Gastroesophageal sphincter (tissue), 4 donors: ENCODE measurements at regions not wholly inside any gene's neighbourhood (a gene's known extent, or its start where the extent isn't known, plus 50 kb on each side); places are given as distances from the start of the nearest gene placed in this dataset.
A peak's percentile ranks its signal among the peaks of the same experiment; 100 is the strongest.
"Not testable (repeated sequence)": the region's sequence is repeated elsewhere in the genome, so short reads cannot be mapped to it uniquely, and the experiment has no call there.

Source experiments
- ATAC-seq: fragments of 150-250 bp; one replicate; pipeline ENCODE4 v1.9.1; 2016; ENCODE audit warnings: mild to moderate bottlenecking, moderate library complexity
- H3K27ac ChIP-seq, 4 donors: fragments of 200-600 bp; sonication (generic) in 3 of 4; 1 replicate in 3 of 4; 2 replicates in 1 of 4; pipeline ENCODE4 v1.5.1; 2016 to 2019
- H3K27me3 ChIP-seq: fragments of 200-600 bp; sonication (generic); one replicate; pipeline ENCODE4 v1.5.1; 2019
- H3K36me3 ChIP-seq, 2 donors: fragments of 200-600 bp; sonication (generic); one replicate each; pipeline ENCODE4 v1.5.1; 2019; ENCODE audit warnings: control low read depth in 1 of 2
- H3K4me1 ChIP-seq, 3 donors: fragments of 200-600 bp; sonication (generic); 1 replicate in 2 of 3; 2 replicates in 1 of 3; pipeline ENCODE4 v1.5.1; 2016 to 2019; ENCODE audit warnings: control low read depth in 2 of 3
- H3K4me3 ChIP-seq, 2 donors: fragments of 200-600 bp; sonication (generic); one replicate each; pipeline ENCODE4 v1.5.1; 2019; ENCODE audit warnings: mild to moderate bottlenecking in 1 of 2, moderate library complexity in 1 of 2
- H3K9me3 ChIP-seq, 3 donors: fragments of 200-600 bp; sonication (generic); one replicate each; pipeline ENCODE4 v1.5.1; 2017 to 2019; ENCODE audit warnings: control low read depth in 2 of 3
- CTCF ChIP-seq, 4 experiments: fragments of 200-600 bp in 2 of 4; fragments of 450-650 bp in 2 of 4; sonication (generic) in 1 of 4; IDR thresholded peaks; one replicate each; pipeline ENCODE4 v1.5.1; 2017 to 2019; ENCODE audit warnings: antibody characterized with exemption in 4 of 4, mild to moderate bottlenecking in 2 of 4, moderate library complexity in 2 of 4
- EP300 ChIP-seq: sonication (generic); formaldehyde crosslinking; IDR thresholded peaks from one replicate; pipeline ENCODE4 v1.6.1; 2017; ENCODE audit warnings: antibody characterized with exemption, mild to moderate bottlenecking
- POLR2A ChIP-seq, 2 donors: fragments of 450-650 bp; IDR thresholded peaks; one replicate each; pipeline ENCODE4 v1.6.1; 2017; ENCODE audit warnings: antibody characterized with exemption in 2 of 2, mild to moderate bottlenecking in 2 of 2, moderate library complexity in 1 of 2
- POLR2AphosphoS5 ChIP-seq: sonication (generic); formaldehyde crosslinking; IDR thresholded peaks from one replicate; pipeline ENCODE4 v1.6.1; 2017; ENCODE audit warnings: antibody characterized with exemption
- WGBS, 2 donors: methylation state at CpG; one replicate each; pipeline ENCODE4 v1.1.5; 2018; ENCODE audit warnings: low coverage in 1 of 2; 5-methylcytosine and 5-hydroxymethylcytosine counted together

DNA sequence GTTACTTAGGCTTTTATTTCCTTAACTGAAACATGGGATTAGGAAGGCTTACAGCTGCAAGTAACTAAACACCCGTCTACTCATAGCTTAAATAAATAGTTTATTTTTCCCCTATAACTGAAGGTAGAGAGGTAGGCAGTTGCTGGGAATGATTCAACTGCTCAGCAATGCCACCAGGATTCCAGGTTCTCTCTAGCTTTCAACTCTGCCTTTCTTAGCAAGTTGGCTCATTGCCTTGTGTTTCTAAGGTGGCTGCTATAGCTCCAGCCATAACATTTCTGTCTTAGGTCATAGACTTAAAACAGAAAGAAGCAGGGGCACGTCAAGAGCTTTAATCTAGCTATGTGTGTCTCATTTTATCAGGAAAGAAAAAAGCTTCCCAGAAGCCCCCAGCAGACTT is 103.7 kb upstream of the MDM1 start:
- ATAC-seq, result no peak
- Histone ChIP-seq H3K4me3 (no peak overlapping the region), H3K27me3 (no peaks in the 10 kb centered on the region), H3K36me3 (no peaks in the 10 kb centered on the region), H3K27ac (peak overlapping the region in 1 of 4 donors; percentile 21), H3K4me1 (no peaks in the 10 kb centered on the region), H3K9me3 (peaks cover 0 to 6% (median 0%) of the 10 kb centered on the region in 3 donors)
- no peak for TF ChIP-seq POLR2AphosphoS5
- no peak for TF ChIP-seq POLR2A (IDR thresholded peaks at IDR 0.05)
- TF ChIP-seq EP300, result no peak
- TF ChIP-seq CTCF (IDR thresholded peaks at IDR 0.05), result no peak
- WGBS, 2 donors, result 43% methylated on average over 2 of the region's 2 CpGs; no CpG with 5 or more reads in 1 of the 2 donors

DNA sequence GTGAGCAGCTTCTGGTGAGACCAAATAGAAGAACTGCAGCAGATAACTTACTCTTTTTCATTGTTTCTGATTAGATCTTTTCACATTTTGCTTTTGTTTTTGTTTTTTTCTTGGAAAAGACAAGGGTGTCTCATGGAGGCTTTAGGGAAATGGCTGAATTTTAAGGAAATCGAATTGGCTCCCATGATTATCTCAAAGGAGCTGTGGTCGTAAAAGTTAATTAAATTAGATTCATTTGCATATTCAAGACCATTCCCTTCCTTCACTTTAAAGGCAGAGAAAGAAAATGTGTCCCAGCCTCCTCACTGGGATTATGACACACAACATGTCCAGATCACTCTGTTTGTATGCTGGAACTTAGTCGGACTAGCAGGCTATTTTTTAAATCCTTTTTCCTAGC is 106.4 kb upstream of the MDM1 start:
- Histone ChIP-seq H3K9me3 (peaks cover 0 to 6% (median 0%) of the 10 kb centered on the region in 3 donors), H3K27me3 (no peaks in the 10 kb centered on the region), H3K27ac (no peak overlapping the region), H3K4me1 (no peaks in the 10 kb centered on the region), H3K4me3 (no peak overlapping the region), H3K36me3 (no peaks in the 10 kb centered on the region)
- ATAC-seq, result no peak
- WGBS, 2 donors, result 82 to 84% methylated on average over 3 of the region's 3 CpGs
- TF ChIP-seq CTCF (IDR thresholded peaks at IDR 0.05) (no peak), POLR2A (IDR thresholded peaks at IDR 0.05) (no peak), EP300 (no peak), POLR2AphosphoS5 (no peak)

DNA sequence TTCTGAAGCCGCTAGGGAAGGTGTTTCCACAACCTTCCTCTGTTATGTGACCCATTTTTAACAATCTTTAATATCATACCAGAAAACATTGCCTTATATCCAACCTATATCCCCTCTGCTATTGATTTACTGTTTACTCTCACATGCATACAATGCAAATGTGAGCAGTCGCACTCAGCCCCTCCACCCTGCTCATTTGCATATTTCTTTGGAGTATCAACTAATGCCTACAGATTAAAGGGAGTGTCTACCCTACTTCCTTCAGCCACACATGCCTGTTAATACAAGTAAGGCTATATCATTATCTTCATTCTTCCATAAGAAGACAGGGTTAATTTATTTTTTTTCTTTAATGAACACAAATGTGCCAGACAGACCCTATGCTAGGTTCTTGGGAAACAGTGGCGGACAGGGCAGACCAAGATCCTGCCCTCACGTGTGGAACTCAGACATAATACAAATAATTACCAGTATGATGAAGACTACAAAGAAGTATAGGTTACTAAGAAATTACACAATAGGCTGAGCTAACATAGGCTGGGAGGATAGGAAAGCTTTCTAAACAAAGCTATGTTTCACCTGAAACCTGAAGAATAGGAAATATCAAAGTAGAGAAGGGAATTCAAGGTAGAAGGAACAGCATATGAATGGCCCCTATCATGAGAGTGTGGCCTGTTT is 107.3 kb upstream of the MDM1 start:
- no peak for TF ChIP-seq POLR2AphosphoS5
- no peak for TF ChIP-seq EP300
- no peak for TF ChIP-seq POLR2A (IDR thresholded peaks at IDR 0.05)
- TF ChIP-seq CTCF (IDR thresholded peaks at IDR 0.05), result no peak
- H3K27me3 ChIP-seq, result no peaks in the 10 kb centered on the region
- H3K27ac ChIP-seq, result peak overlapping the region in 1 of 4 donors; percentile 8
- no peak for ATAC-seq
- no peaks in the 10 kb centered on the region for H3K36me3 ChIP-seq
- no peaks in the 10 kb centered on the region for H3K4me1 ChIP-seq
- peaks cover 0 to 12% (median 0%) of the 10 kb centered on the region in 3 donors for H3K9me3 ChIP-seq
- H3K4me3 ChIP-seq, result no peak overlapping the region
- 89 to 100% methylated on average over 2 to 4 of the region's 4 CpGs for WGBS, 2 donors

- H3K4me3 ChIP-seq, result no peak overlapping the region
- TF ChIP-seq POLR2A (IDR thresholded peaks at IDR 0.05), result no peak
- TF ChIP-seq POLR2AphosphoS5, result no peak
- no peak for TF ChIP-seq CTCF (IDR thresholded peaks at IDR 0.05)
- no peak for TF ChIP-seq EP300
- no peaks in the 10 kb centered on the region for H3K36me3 ChIP-seq
- WGBS, 2 donors, result 82 to 88% methylated on average over 2 to 3 of the region's 5 CpGs
- H3K27ac ChIP-seq, result peak overlapping the region in 1 of 4 donors; percentile 8
- H3K9me3 ChIP-seq, result peaks cover 0 to 10% (median 0%) of the 10 kb centered on the region in 3 donors
- no peak for ATAC-seq
- H3K4me1 ChIP-seq, result no peaks in the 10 kb centered on the region
- no peaks in the 10 kb centered on the region for H3K27me3 ChIP-seq
These were observed 108.0 kb upstream of the MDM1 start for GRCh38 chr12:68440068-68440581.

GRCh38 chr12:68441167-68441566 is 109.0 kb upstream of the MDM1 start:
- WGBS, 2 donors, result 71 to 75% methylated on average over 1 of the region's 1 CpG
- Histone ChIP-seq H3K4me3 (no peak overlapping the region), H3K36me3 (no peaks in the 10 kb centered on the region), H3K27me3 (no peaks in the 10 kb centered on the region), H3K4me1 (peaks cover 0 to 4% (median 0%) of the 10 kb centered on the region in 3 donors), H3K27ac (no peak overlapping the region), H3K9me3 (peaks cover 0 to 6% (median 0%) of the 10 kb centered on the region in 3 donors)
- ATAC-seq, result no peak
- TF ChIP-seq EP300, result no peak
- TF ChIP-seq CTCF (IDR thresholded peaks at IDR 0.05), result no peak
- no peak for TF ChIP-seq POLR2A (IDR thresholded peaks at IDR 0.05)
- TF ChIP-seq POLR2AphosphoS5, result no peak

GRCh38 chr12:68442353-68442972 is 110.3 kb upstream of the MDM1 start:
- WGBS, 2 donors, result 86 to 100% methylated on average over 1 to 2 of the region's 3 CpGs
- not testable (repeated sequence) for ATAC-seq, H3K9me3 ChIP-seq, H3K4me3 ChIP-seq, H3K36me3 ChIP-seq, H3K27ac ChIP-seq, H3K27me3 ChIP-seq
- H3K4me1 ChIP-seq, result peaks cover 0 to 10% (median 0%) of the 10 kb centered on the region in 3 donors

GRCh38 chr12:68443695-68444094 is 111.5 kb upstream of the MDM1 start:
- not testable (repeated sequence) for H3K36me3 ChIP-seq, ATAC-seq, H3K9me3 ChIP-seq, H3K4me3 ChIP-seq, H3K27ac ChIP-seq, H3K27me3 ChIP-seq
- H3K4me1 ChIP-seq, result peaks cover 0 to 10% (median 0%) of the 10 kb centered on the region in 3 donors
- WGBS, 2 donors, result 60 to 90% methylated on average over 1 to 2 of the region's 2 CpGs
